ENCODE measurements at regions not wholly inside any gene's neighbourhood (a gene's known extent, or its start where the extent isn't known, plus 50 kb on each side); places are given as distances from the start of the nearest gene placed in this dataset.

DNA sequence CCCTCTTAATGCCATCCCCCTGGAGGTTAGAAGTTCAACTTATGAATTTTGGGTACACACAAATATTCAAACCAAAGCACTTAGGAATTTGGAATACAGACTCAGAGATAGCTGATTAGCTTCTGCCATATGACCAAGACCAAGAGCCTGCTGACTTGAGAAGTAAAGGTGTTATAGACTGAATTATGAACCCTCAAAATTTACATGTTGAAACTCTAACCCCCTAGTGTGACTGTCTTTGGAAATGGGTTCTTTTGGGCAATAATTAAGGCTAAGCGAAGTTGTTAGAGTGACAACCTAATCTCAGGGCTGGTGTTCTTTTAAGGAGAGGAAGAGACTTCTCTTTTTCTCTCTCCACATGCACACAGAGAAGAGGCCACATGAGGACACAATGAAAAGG is 151.2 kb downstream of the COX18 start:
- H3K36me3 ChIP-seq (ENCODE audit: control insufficient read depth in 1 of 2, insufficient read depth in 2 of 2, low read length in 2 of 2): no peaks in the 10 kb centered on the region
- ChIA-PET POLR2A (no interaction called here), RAD21 (ENCODE audit: low non-redundant PET in 1 of 2, low total read pairs in 2 of 2, uncharacterized antibody in 2 of 2, unreplicated experiment in 2 of 2) (no interaction called here), CTCF (no interaction called here)
- H3K4me2 ChIP-seq (ENCODE audit: low read length): no peak overlapping the region
- no peak overlapping the region for H3K4me3 ChIP-seq (replicated peaks in 1 of 2; ENCODE audit: low read depth in 1 of 2, low read length in 2 of 2)
- no peaks in the 10 kb centered on the region for H3K27me3 ChIP-seq (ENCODE audit: insufficient read depth, low read length)
- H4K20me1 ChIP-seq (ENCODE audit: insufficient read depth): no peaks in the 10 kb centered on the region
- H3K9me2 ChIP-seq (ENCODE audit: insufficient read depth): no peaks in the 10 kb centered on the region
- no peak overlapping the region for H3K9ac ChIP-seq (ENCODE audit: low read length)
- H3K9me3 ChIP-seq (ENCODE audit: control insufficient read depth in 1 of 2, insufficient read depth in 1 of 2, low read depth in 1 of 2, low read length in 2 of 2): no peaks in the 10 kb centered on the region
- H3K4me1 ChIP-seq (ENCODE audit: control insufficient read depth in 1 of 2, insufficient read depth in 2 of 2, low read length in 2 of 2): no peaks in the 10 kb centered on the region
- no peak overlapping the region for H3K27ac ChIP-seq (ENCODE audit: low read depth, low read length)
- H2AFZ ChIP-seq (ENCODE audit: low read depth, low read length, poor library complexity, severe bottlenecking): no peak overlapping the region
- no peak for DNase-seq (ENCODE audit: low read depth, low spot score)
- intact Hi-C loops (cut with micrococcal nuclease): no loop called here
- ATAC-seq: no peak
- no peaks in the 10 kb centered on the region for H3K79me2 ChIP-seq (ENCODE audit: insufficient read depth, low read length)
- TF ChIP-seq CBX3 (IDR thresholded peaks at IDR 0.05; ENCODE audit: low read depth) (no peak), FOSL1 (IDR thresholded peaks at IDR 0.05; ENCODE audit: low read depth) (no peak), POLR2AphosphoS5 (IDR thresholded peaks at IDR 0.05; ENCODE audit: low read depth, low read length) (no peak), ELF1 (IDR thresholded peaks at IDR 0.05; ENCODE audit: borderline replicate concordance, low read depth) (no peak), CEBPB (IDR thresholded peaks at IDR 0.05; ENCODE audit: low read depth) (no peak), SRF (IDR thresholded peaks at IDR 0.05; ENCODE audit: low read depth) (no peak), ZFX (IDR thresholded peaks at IDR 0.05) (no peak), TCF7L2 (IDR thresholded peaks at IDR 0.05; ENCODE audit: borderline replicate concordance, extremely low read depth, insufficient read depth, insufficient read length) (no peak), SP1 (IDR thresholded peaks at IDR 0.05; ENCODE audit: low read depth) (no peak)
- TF ChIP-seq, protein P1, sequence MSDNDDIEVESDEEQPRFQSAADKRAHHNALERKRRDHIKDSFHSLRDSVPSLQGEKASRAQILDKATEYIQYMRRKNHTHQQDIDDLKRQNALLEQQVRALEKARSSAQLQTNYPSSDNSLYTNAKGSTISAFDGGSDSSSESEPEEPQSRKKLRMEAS (IDR thresholded peaks at IDR 0.05): no peak
- TF ChIP-seq, protein P2, sequence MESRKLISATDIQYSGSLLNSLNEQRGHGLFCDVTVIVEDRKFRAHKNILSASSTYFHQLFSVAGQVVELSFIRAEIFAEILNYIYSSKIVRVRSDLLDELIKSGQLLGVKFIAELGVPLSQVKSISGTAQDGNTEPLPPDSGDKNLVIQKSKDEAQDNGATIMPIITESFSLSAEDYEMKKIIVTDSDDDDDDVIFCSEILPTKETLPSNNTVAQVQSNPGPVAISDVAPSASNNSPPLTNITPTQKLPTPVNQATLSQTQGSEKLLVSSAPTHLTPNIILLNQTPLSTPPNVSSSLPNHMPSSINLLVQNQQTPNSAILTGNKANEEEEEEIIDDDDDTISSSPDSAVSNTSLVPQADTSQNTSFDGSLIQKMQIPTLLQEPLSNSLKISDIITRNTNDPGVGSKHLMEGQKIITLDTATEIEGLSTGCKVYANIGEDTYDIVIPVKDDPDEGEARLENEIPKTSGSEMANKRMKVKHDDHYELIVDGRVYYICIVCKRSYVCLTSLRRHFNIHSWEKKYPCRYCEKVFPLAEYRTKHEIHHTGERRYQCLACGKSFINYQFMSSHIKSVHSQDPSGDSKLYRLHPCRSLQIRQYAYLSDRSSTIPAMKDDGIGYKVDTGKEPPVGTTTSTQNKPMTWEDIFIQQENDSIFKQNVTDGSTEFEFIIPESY (IDR thresholded peaks at IDR 0.05; ENCODE audit: extremely low read depth, insufficient replicate concordance, low read length): no peak
- no TSS peak for BruUV-seq (replicated peaks)

Data from HCT116 (cell line).